C4-2B (cell line): ENCODE measurements at regions not wholly inside any gene's neighbourhood (a gene's known extent, or its start where the extent isn't known, plus 50 kb on each side); places are given as distances from the start of the nearest gene placed in this dataset.

Experiments used
- H3K27ac ChIP-seq: fragments of 450-650 bp; 2 replicates; pipeline ENCODE4 v1.5.1; 2017
- CTCF ChIP-seq: fragments of 450-650 bp; conservative IDR thresholded peaks from 2 replicates; pipeline ENCODE4 v1.5.1; 2017; ENCODE audit warnings: mild to moderate bottlenecking
- ZFX ChIP-seq: fragments of 450-650 bp; IDR thresholded peaks from 2 replicates; pipeline ENCODE4 v1.6.1; 2017

- no peak overlapping the region for H3K27ac ChIP-seq
- TF ChIP-seq CTCF (no peak), ZFX (no peak)
Measured at GRCh38 chr1:87194856-87195255, 133.8 kb upstream of the LMO4 start.

GRCh38 chr1:87196110-87196827 is 132.4 kb upstream of the LMO4 start:
- TF ChIP-seq CTCF (no peak), ZFX (no peak)
- H3K27ac ChIP-seq, result no peak overlapping the region

GRCh38 chr1:87197156-87197555 is 131.5 kb upstream of the LMO4 start:
- H3K27ac ChIP-seq, result no peak overlapping the region
- no peak for TF ChIP-seq ZFX
- no peak for TF ChIP-seq CTCF

GRCh38 chr1:87197641-87198040 is 131.0 kb upstream of the LMO4 start:
- TF ChIP-seq ZFX (no peak), CTCF (no peak)
- no peak overlapping the region for H3K27ac ChIP-seq

GRCh38 chr1:87200875-87201638 is 127.6 kb upstream of the LMO4 start:
- TF ChIP-seq CTCF, result no peak
- no peak for TF ChIP-seq ZFX
- no peak overlapping the region for H3K27ac ChIP-seq

GRCh38 chr1:87201768-87202167 is 126.9 kb upstream of the LMO4 start:
- no peak for TF ChIP-seq ZFX
- no peak for TF ChIP-seq CTCF
- H3K27ac ChIP-seq, result no peak overlapping the region

GRCh38 chr1:87202451-87202850 is 126.2 kb upstream of the LMO4 start:
- TF ChIP-seq ZFX (no peak), CTCF (no peak)

More at GRCh38 chr1:87202451-87202850, 126.2 kb upstream of the LMO4 start:
- no peak overlapping the region for H3K27ac ChIP-seq
